A549 (cell line): ENCODE measurements at regions not wholly inside any gene's neighbourhood (a gene's known extent, or its start where the extent isn't known, plus 50 kb on each side); places are given as distances from the start of the nearest gene placed in this dataset.

ENCODE experiments used
- ATAC-seq, 2 experiments: fragments of 200-7000 bp in 1 of 2; fragments of >200 bp in 1 of 2; cut with Nextera tagmentation in 1 of 2; cut with Tn5 transposase in 1 of 2; 3 replicates each; pipeline versions ENCODE4 v1.8.0 to v1.9.1; 2018 to 2020; ENCODE audit warnings: mild to moderate bottlenecking in 1 of 2, moderate library complexity in 1 of 2
- CTCF ChIA-PET: fragments of 300-600 bp; sonication (Branson Sonifier 250); formaldehyde crosslinking; extraction: SDS; loops from one replicate; lab custom pipeline; 2021; ENCODE audit warnings: antibody characterized with exemption, inconsistent platforms; lab: Yijun Ruan, JAX
- POLR2A ChIA-PET: fragments of 350-600 bp; formaldehyde crosslinking; extraction: SDS; loops from one replicate; lab custom pipeline; 2021; ENCODE audit warnings: antibody characterized with exemption, inconsistent platforms; lab: Yijun Ruan, JAX
- DNase-seq, 2 experiments: peaks; one replicate each; pipeline versions ENCODE4 v3.0.0 to v3.0.0-alpha.2; 2011 to 2016; ENCODE audit warnings: low read depth in 1 of 2, low spot score in 1 of 2
- FAIRE-seq: peaks from 2 replicates; lab custom pipeline; 2011; peaks lifted over from hg19 to GRCh38; lab: Jason Lieb, UNC
- H3K27ac ChIP-seq, 2 experiments: fragments of >200 bp; sonication (Bioruptor Twin); formaldehyde crosslinking; 3 replicates each; pipeline ENCODE4 v1.5.1; 2016 to 2017
- H3K4me1 ChIP-seq: fragments of >200 bp; sonication (Bioruptor Twin); formaldehyde crosslinking; 3 replicates; pipeline ENCODE4 v1.6.1; 2016
- H3K4me2 ChIP-seq: fragments of >200 bp; sonication (Bioruptor Twin); formaldehyde crosslinking; 3 replicates; pipeline ENCODE4 v1.6.1; 2016
- H3K4me3 ChIP-seq: fragments of >200 bp; sonication (Bioruptor Twin); formaldehyde crosslinking; 3 replicates; pipeline ENCODE4 v1.5.1; 2016
- H3K9me3 ChIP-seq: fragments of >200 bp; sonication (Bioruptor Twin); formaldehyde crosslinking; 3 replicates; pipeline ENCODE4 v1.6.1; 2016
- CHD2 ChIP-seq: fragments of 150-350 bp; IDR thresholded peaks from 2 replicates; pipeline ENCODE4 v1.6.1; 2014; ENCODE audit warnings: low read length; ENCODE audit not compliant: partially characterized antibody
- EP300 ChIP-seq, 2 experiments: fragments of >200 bp; sonication (Bioruptor Twin); formaldehyde crosslinking; IDR thresholded peaks; 2 replicates in 1 of 2; 3 replicates in 1 of 2; pipeline ENCODE4 v1.6.1; 2016 to 2017
- FOSB ChIP-seq: fragments of 250-450 bp; sonication (Bioruptor Pico); IDR thresholded peaks from 2 replicates; pipeline ENCODE4 v1.5.0; 2020; ENCODE audit warnings: mild to moderate bottlenecking, moderate library complexity
- FOSL2 ChIP-seq, 2 experiments: fragments of 450-650 bp in 1 of 2; fragments of >200 bp in 1 of 2; sonication (Bioruptor Twin) in 1 of 2; formaldehyde crosslinking; IDR thresholded peaks; 2 replicates each; pipeline versions ENCODE4 v1.5.0 to v1.6.1; 2016 to 2020; ENCODE audit warnings: mild to moderate bottlenecking in 1 of 2, moderate library complexity in 1 of 2
- FOXS1 ChIP-seq: fragments of 250-450 bp; sonication (Bioruptor Pico); IDR thresholded peaks from 2 replicates; pipeline ENCODE4 v1.5.0; 2020; ENCODE audit warnings: mild to moderate bottlenecking, moderate library complexity
- HEYL ChIP-seq: fragments of 250-450 bp; sonication (Bioruptor Pico); IDR thresholded peaks from 2 replicates; pipeline ENCODE4 v1.8.0; 2021; ENCODE audit warnings: mild to moderate bottlenecking, moderate library complexity
- HOXB13 ChIP-seq: fragments of 250-450 bp; sonication (Bioruptor Pico); IDR thresholded peaks from 2 replicates; pipeline ENCODE4 v1.5.0; 2020; ENCODE audit warnings: low read depth, mild to moderate bottlenecking, moderate library complexity
- HOXB5 ChIP-seq: fragments of 250-450 bp; sonication (Bioruptor Pico); IDR thresholded peaks from 2 replicates; pipeline ENCODE4 v1.5.0; 2020; ENCODE audit warnings: mild to moderate bottlenecking, moderate library complexity
- MAZ ChIP-seq: fragments of 150-350 bp; IDR thresholded peaks from 2 replicates; pipeline ENCODE4 v1.6.1; 2014; ENCODE audit warnings: antibody characterized with exemption, low read depth, low read length, borderline replicate concordance
- TFCP2L1 ChIP-seq: fragments of 250-450 bp; sonication (Bioruptor Pico); IDR thresholded peaks from 2 replicates; pipeline ENCODE4 v1.5.0; 2021; ENCODE audit warnings: mild to moderate bottlenecking
- TP53 ChIP-seq: fragments of 250-450 bp; sonication (Bioruptor Pico); IDR thresholded peaks from 2 replicates; pipeline ENCODE4 v1.5.0; 2021; ENCODE audit warnings: mild to moderate bottlenecking, moderate library complexity
- ZC3H11A ChIP-seq: fragments of 450-650 bp; IDR thresholded peaks from 2 replicates; pipeline ENCODE4 v1.6.1; 2014; ENCODE audit warnings: antibody characterized with exemption, mild to moderate bottlenecking
- ZNF302 ChIP-seq: fragments of 250-450 bp; sonication (Bioruptor Pico); IDR thresholded peaks from 2 replicates; pipeline ENCODE4 v1.9.0; 2021; ENCODE audit warnings: inconsistent platforms, mild to moderate bottlenecking, moderate library complexity
- ZSCAN20 ChIP-seq: fragments of 250-450 bp; sonication (Bioruptor Pico); IDR thresholded peaks from 2 replicates; pipeline ENCODE4 v1.8.0; 2022; ENCODE audit warnings: mild to moderate bottlenecking, moderate library complexity
- WGBS: methylation state at CpG from one replicate; pipeline ENCODE4 v1.1.6; 2017; ENCODE audit errors: missing lambda C conversion rate; 5-methylcytosine and 5-hydroxymethylcytosine counted together
- TF ChIP-seq, protein P1 (sequence below): fragments of 200-600 bp; sonication (generic); IDR thresholded peaks from 2 replicates; pipeline ENCODE4 v1.6.1; 2016; ENCODE audit warnings: antibody characterized with exemption, mild to moderate bottlenecking, moderate library complexity
- TF ChIP-seq, protein P2 (sequence below): fragments of 450-650 bp; IDR thresholded peaks from 2 replicates; pipeline ENCODE4 v1.6.1; 2014; ENCODE audit warnings: antibody characterized with exemption
- TF ChIP-seq, protein P3 (sequence below): IDR thresholded peaks from 2 replicates; pipeline ENCODE4 v1.6.1; 2012

DNA sequence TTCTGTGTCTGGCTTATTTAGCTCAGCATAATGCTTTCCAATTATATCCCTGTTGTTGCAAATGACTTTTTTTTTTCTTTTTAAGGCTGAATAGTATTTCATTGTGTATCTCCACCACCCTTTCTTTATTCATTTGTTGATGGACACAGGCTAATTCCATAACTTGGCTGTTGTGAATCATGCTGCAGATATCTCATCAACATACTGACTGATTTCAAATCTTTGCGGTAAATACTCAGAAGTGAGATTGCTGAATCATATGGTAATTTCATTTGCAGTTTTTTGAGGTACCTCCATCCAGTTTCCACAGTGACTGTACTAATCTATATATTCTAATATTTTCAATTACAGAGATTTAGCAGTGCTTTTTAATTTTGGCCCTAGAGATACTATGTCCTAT, 266.2 kb downstream of the TMX3 start:
- ChIA-PET CTCF (no interaction called here), POLR2A (no interaction called here)
- no peak for TF ChIP-seq ZSCAN20 (CRISPR knock-in tag)
- TF ChIP-seq HEYL (CRISPR knock-in tag) = no peak
- no peak for TF ChIP-seq TP53 (CRISPR knock-in tag)
- TF ChIP-seq ZNF302 (CRISPR knock-in tag) = no peak
- TF ChIP-seq, protein P1, sequence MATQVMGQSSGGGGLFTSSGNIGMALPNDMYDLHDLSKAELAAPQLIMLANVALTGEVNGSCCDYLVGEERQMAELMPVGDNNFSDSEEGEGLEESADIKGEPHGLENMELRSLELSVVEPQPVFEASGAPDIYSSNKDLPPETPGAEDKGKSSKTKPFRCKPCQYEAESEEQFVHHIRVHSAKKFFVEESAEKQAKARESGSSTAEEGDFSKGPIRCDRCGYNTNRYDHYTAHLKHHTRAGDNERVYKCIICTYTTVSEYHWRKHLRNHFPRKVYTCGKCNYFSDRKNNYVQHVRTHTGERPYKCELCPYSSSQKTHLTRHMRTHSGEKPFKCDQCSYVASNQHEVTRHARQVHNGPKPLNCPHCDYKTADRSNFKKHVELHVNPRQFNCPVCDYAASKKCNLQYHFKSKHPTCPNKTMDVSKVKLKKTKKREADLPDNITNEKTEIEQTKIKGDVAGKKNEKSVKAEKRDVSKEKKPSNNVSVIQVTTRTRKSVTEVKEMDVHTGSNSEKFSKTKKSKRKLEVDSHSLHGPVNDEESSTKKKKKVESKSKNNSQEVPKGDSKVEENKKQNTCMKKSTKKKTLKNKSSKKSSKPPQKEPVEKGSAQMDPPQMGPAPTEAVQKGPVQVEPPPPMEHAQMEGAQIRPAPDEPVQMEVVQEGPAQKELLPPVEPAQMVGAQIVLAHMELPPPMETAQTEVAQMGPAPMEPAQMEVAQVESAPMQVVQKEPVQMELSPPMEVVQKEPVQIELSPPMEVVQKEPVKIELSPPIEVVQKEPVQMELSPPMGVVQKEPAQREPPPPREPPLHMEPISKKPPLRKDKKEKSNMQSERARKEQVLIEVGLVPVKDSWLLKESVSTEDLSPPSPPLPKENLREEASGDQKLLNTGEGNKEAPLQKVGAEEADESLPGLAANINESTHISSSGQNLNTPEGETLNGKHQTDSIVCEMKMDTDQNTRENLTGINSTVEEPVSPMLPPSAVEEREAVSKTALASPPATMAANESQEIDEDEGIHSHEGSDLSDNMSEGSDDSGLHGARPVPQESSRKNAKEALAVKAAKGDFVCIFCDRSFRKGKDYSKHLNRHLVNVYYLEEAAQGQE = no peak
- no peak for TF ChIP-seq ZC3H11A
- no peak for TF ChIP-seq CHD2
- no peak for TF ChIP-seq MAZ
- no peak for TF ChIP-seq FOXS1 (CRISPR knock-in tag)
- 53% methylated on average over 1 of the region's 1 CpG for WGBS
- Histone ChIP-seq H3K27ac (no peak overlapping the region), H3K9me3 (no peaks in the 10 kb centered on the region), H3K4me3 (no peak overlapping the region), H3K4me1 (no peaks in the 10 kb centered on the region), H3K4me2 (no peak overlapping the region)
- no peak for DNase-seq
- FAIRE-seq = no peak
- no peak for ATAC-seq

DNA sequence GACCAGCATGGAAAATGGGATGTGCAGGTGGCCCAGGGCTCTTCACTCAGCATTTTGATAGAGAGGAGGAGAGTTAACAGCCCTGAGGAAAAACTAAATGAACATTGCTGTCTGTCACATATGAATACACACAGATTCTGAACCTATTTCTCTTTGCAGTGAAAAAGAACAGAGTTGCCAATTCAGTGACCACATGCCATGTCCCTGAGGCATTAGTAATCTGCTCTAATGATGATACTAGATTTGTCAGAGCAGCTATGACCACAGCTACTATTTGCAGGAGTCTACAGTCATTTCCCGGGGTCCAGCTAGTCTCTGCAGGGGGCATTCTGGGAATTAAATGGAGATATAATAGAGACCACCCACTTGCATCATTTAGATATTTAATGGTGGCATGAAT, 267.6 kb downstream of the TMX3 start:
- Histone ChIP-seq H3K4me3 (no peak overlapping the region), H3K4me1 (no peaks in the 10 kb centered on the region), H3K4me2 (no peak overlapping the region), H3K9me3 (no peaks in the 10 kb centered on the region), H3K27ac (no peak overlapping the region)
- no peak for DNase-seq
- ChIA-PET POLR2A (no interaction called here), CTCF (no interaction called here)
- no peak for ATAC-seq
- WGBS = 0% methylated on average over 1 of the region's 1 CpG
- no peak for FAIRE-seq
- no peak for TF ChIP-seq FOSL2 (IDR thresholded peaks at IDR 0.05)
- no peak for TF ChIP-seq FOSL2 (CRISPR knock-in tag; IDR thresholded peaks at IDR 0.05)
- no peak for TF ChIP-seq ZSCAN20 (CRISPR knock-in tag)
- TF ChIP-seq, protein P1 = no peak
- no peak for TF ChIP-seq FOSB
- no peak for TF ChIP-seq HOXB5 (CRISPR knock-in tag)
- TF ChIP-seq, protein P2, sequence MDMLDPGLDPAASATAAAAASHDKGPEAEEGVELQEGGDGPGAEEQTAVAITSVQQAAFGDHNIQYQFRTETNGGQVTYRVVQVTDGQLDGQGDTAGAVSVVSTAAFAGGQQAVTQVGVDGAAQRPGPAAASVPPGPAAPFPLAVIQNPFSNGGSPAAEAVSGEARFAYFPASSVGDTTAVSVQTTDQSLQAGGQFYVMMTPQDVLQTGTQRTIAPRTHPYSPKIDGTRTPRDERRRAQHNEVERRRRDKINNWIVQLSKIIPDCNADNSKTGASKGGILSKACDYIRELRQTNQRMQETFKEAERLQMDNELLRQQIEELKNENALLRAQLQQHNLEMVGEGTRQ = no peak
- TF ChIP-seq, protein P3, sequence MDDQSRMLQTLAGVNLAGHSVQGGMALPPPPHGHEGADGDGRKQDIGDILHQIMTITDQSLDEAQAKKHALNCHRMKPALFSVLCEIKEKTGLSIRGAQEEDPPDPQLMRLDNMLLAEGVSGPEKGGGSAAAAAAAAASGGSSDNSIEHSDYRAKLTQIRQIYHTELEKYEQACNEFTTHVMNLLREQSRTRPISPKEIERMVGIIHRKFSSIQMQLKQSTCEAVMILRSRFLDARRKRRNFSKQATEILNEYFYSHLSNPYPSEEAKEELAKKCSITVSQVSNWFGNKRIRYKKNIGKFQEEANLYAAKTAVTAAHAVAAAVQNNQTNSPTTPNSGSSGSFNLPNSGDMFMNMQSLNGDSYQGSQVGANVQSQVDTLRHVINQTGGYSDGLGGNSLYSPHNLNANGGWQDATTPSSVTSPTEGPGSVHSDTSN = no peak
- TF ChIP-seq TFCP2L1 (CRISPR knock-in tag) = no peak
- TF ChIP-seq EP300 (IDR thresholded peaks at IDR 0.05) = no peak
- TF ChIP-seq HEYL (CRISPR knock-in tag) = no peak
- no peak for TF ChIP-seq HOXB13 (CRISPR knock-in tag)
